ENCODE measurements at regions not wholly inside any gene's neighbourhood (a gene's known extent, or its start where the extent isn't known, plus 50 kb on each side); places are given as distances from the start of the nearest gene placed in this dataset.

GRCh38 chr20:6490849-6491248 is 276.6 kb upstream of the BMP2 start (continued):
- peak; percentile 73; the same call in 1 of the 2 replicates for TF ChIP-seq ZBTB43 (CRISPR knock-in tag; conservative IDR thresholded peaks at IDR 0.05)
- TF ChIP-seq SP140L (CRISPR knock-in tag; IDR thresholded peaks at IDR 0.05; ENCODE audit: borderline replicate concordance), result 0 out of 2 replicates have a peak, but pooled peaks have one; percentile 73
- TF ChIP-seq ZBTB49 (CRISPR knock-in tag; IDR thresholded peaks at IDR 0.05; ENCODE audit: borderline replicate concordance), result peak; percentile 87; the same call in 1 of the 2 replicates
- no peak for TF ChIP-seq SOX6 (IDR thresholded peaks at IDR 0.05)
- peak; percentile 62 for TF ChIP-seq SOX6 (CRISPR knock-in tag; IDR thresholded peaks at IDR 0.05)
- TF ChIP-seq ZNF10 (CRISPR knock-in tag; IDR thresholded peaks at IDR 0.05; ENCODE audit: borderline replicate concordance, low read depth), result no peak
- TF ChIP-seq ZSCAN31 (CRISPR knock-in tag; IDR thresholded peaks at IDR 0.05; ENCODE audit: low read depth), result no peak
- peak; percentile 61; the same call in 1 of the 2 replicates for TF ChIP-seq ZFP1 (CRISPR knock-in tag; IDR thresholded peaks at IDR 0.05)
- peak; percentile 54 for TF ChIP-seq CEBPG (CRISPR knock-in tag; IDR thresholded peaks at IDR 0.05)
- TF ChIP-seq THRA (CRISPR knock-in tag; IDR thresholded peaks at IDR 0.05; ENCODE audit: borderline replicate concordance), result 0 out of 2 replicates have a peak, but pooled peaks have one; percentile 58
- TF ChIP-seq CBX5 (CRISPR knock-in tag; IDR thresholded peaks at IDR 0.05; ENCODE audit: borderline replicate concordance), result 0 out of 2 replicates have a peak, but pooled peaks have one; percentile 41
- TF ChIP-seq HNF4G (IDR thresholded peaks at IDR 0.05; ENCODE audit: borderline replicate concordance, low read depth, low read length), result peak; percentile 98
- peak; percentile 92 for TF ChIP-seq HNF4G (CRISPR knock-in tag; IDR thresholded peaks at IDR 0.05; ENCODE audit: borderline replicate concordance, low read depth)
- TF ChIP-seq ZBTB21 (CRISPR knock-in tag; IDR thresholded peaks at IDR 0.05), result peak; percentile 77
- TF ChIP-seq ERF (CRISPR knock-in tag; IDR thresholded peaks at IDR 0.05), result 0 out of 2 replicates have a peak, but pooled peaks have one; percentile 51
- no peak for TF ChIP-seq MXD3 (CRISPR knock-in tag; IDR thresholded peaks at IDR 0.05)
